Trophoblast cell (in vitro differentiated cells and primary cell): ENCODE measurements at regions not wholly inside any gene's neighbourhood (a gene's known extent, or its start where the extent isn't known, plus 50 kb on each side); places are given as distances from the start of the nearest gene placed in this dataset.
A peak's percentile ranks its signal among the peaks of the same experiment; 100 is the strongest.

Experiments
- DNase-seq, 2 donors: peaks; one replicate each; pipeline ENCODE4 v3.0.0-alpha.2; 2016
- H2AFZ ChIP-seq: 2 replicates; pipeline ENCODE4 v1.6.1; 2013; ENCODE audit warnings: low read length, moderate library complexity, mild to moderate bottlenecking; ENCODE audit not compliant: insufficient read depth, poor library complexity
- H2AK5ac ChIP-seq: 2 replicates; pipeline ENCODE4 v1.6.1; 2013; ENCODE audit warnings: mild to moderate bottlenecking, low read length
- H2BK120ac ChIP-seq: 2 replicates; pipeline ENCODE4 v1.6.1; 2013; ENCODE audit warnings: low read length, mild to moderate bottlenecking, moderate library complexity; ENCODE audit not compliant: insufficient read depth, poor library complexity
- H2BK12ac ChIP-seq: 2 replicates; pipeline ENCODE4 v1.6.1; 2013; ENCODE audit warnings: mild to moderate bottlenecking, low read length, moderate library complexity
- H2BK5ac ChIP-seq: 2 replicates; pipeline ENCODE4 v1.6.1; 2013; ENCODE audit warnings: low read length, low read depth, moderate library complexity, mild to moderate bottlenecking; ENCODE audit not compliant: poor library complexity
- H3K14ac ChIP-seq: 2 replicates; pipeline ENCODE4 v1.6.1; 2013; ENCODE audit warnings: mild to moderate bottlenecking, low read length
- H3K18ac ChIP-seq: 2 replicates; pipeline ENCODE4 v1.6.1; 2013; ENCODE audit warnings: mild to moderate bottlenecking, low read length
- H3K23ac ChIP-seq: 2 replicates; pipeline ENCODE4 v1.6.1; 2013; ENCODE audit warnings: low read length
- H3K27ac ChIP-seq: 2 replicates; pipeline ENCODE4 v1.5.1; 2013; ENCODE audit warnings: low read depth, mild to moderate bottlenecking, inconsistent platforms, low read length, moderate library complexity
- H3K27me3 ChIP-seq: 2 replicates; pipeline ENCODE4 v1.6.1; 2013; ENCODE audit warnings: inconsistent platforms, mild to moderate bottlenecking, low read length, moderate library complexity; ENCODE audit not compliant: insufficient read depth
- H3K36me3 ChIP-seq, 2 experiments: 1 replicate in 1 of 2; 2 replicates in 1 of 2; pipeline ENCODE4 v1.6.1; 2013; ENCODE audit warnings: low read length in 2 of 2, mild to moderate bottlenecking in 2 of 2, moderate library complexity in 1 of 2; ENCODE audit not compliant: insufficient read depth in 2 of 2, control insufficient read depth in 1 of 2
- H3K4ac ChIP-seq: 2 replicates; pipeline ENCODE4 v1.6.1; 2013; ENCODE audit warnings: low read depth, mild to moderate bottlenecking, low read length, moderate library complexity
- H3K4me1 ChIP-seq, 2 experiments: 1 replicate in 1 of 2; 2 replicates in 1 of 2; pipeline ENCODE4 v1.6.1; 2013; ENCODE audit warnings: low read length in 2 of 2, mild to moderate bottlenecking in 2 of 2, moderate library complexity in 1 of 2; ENCODE audit not compliant: insufficient read depth in 2 of 2, control insufficient read depth in 1 of 2
- H3K4me2 ChIP-seq: 2 replicates; pipeline ENCODE4 v1.6.1; 2013; ENCODE audit warnings: inconsistent platforms, mild to moderate bottlenecking, low read length, moderate library complexity
- H3K4me3 ChIP-seq: 2 replicates; pipeline ENCODE4 v1.5.1; 2013; ENCODE audit warnings: mild to moderate bottlenecking, low read depth, low read length, inconsistent platforms
- H3K79me1 ChIP-seq: one replicate; pipeline ENCODE4 v1.6.1; 2013; ENCODE audit warnings: low read length
- H3K79me2 ChIP-seq: 2 replicates; pipeline ENCODE4 v1.6.1; 2013; ENCODE audit warnings: low read length, mild to moderate bottlenecking; ENCODE audit not compliant: control insufficient read depth, insufficient read depth, poor library complexity
- H3K9ac ChIP-seq: 2 replicates; pipeline ENCODE4 v1.6.1; 2013; ENCODE audit warnings: mild to moderate bottlenecking, low read length
- H3K9me3 ChIP-seq: 2 replicates; pipeline ENCODE4 v1.6.1; 2013; ENCODE audit warnings: low read depth, mild to moderate bottlenecking, control low read depth, inconsistent platforms, low read length; ENCODE audit not compliant: insufficient read depth
- H4K12ac ChIP-seq: 2 replicates; pipeline ENCODE4 v1.6.1; 2013; ENCODE audit warnings: low read depth, mild to moderate bottlenecking, low read length, moderate library complexity
- H4K8ac ChIP-seq: 2 replicates; pipeline ENCODE4 v1.6.1; 2013; ENCODE audit warnings: low read depth, mild to moderate bottlenecking, low read length, moderate library complexity
- H4K91ac ChIP-seq: one replicate; pipeline ENCODE4 v1.6.1; 2013; ENCODE audit warnings: low read depth, mild to moderate bottlenecking, low read length, moderate library complexity
- WGBS: extraction: QIAGEN DNeasy Blood & Tissue Kit; methylation state at CpG from one replicate; pipeline ENCODE4 v1.1.7; 2013; ENCODE audit warnings: missing lambda C conversion rate; ENCODE audit not compliant: insufficient read length, insufficient coverage; ENCODE audit errors: extremely low coverage; 5-methylcytosine and 5-hydroxymethylcytosine counted together

- Histone ChIP-seq H2BK12ac (no peak overlapping the region), H4K12ac (no peak overlapping the region), H3K9ac (no peak overlapping the region), H3K36me3 (no peaks in the 10 kb centered on the region), H4K91ac (no peak overlapping the region), H3K27me3 (no peaks in the 10 kb centered on the region), H2AK5ac (no peak overlapping the region), H3K18ac (no peak overlapping the region), H3K4ac (no peak overlapping the region), H3K14ac (no peak overlapping the region), H3K23ac (no peak overlapping the region), H2BK5ac (no peak overlapping the region), H3K4me1 (no peaks in the 10 kb centered on the region), H4K8ac (no peak overlapping the region), H2AFZ (no peak overlapping the region), H3K9me3 (no peaks in the 10 kb centered on the region), H3K4me3 (no peak overlapping the region), H2BK120ac (no peak overlapping the region), H3K79me2 (no peaks in the 10 kb centered on the region), H3K79me1 (no peaks in the 10 kb centered on the region), H3K4me2 (no peak overlapping the region), H3K27ac (no peak overlapping the region)
- no CpG with 5 or more reads among the region's 2 CpGs for WGBS
- no peak for DNase-seq
Observed at GRCh38 chr11:15453211-15453765, 338.6 kb downstream of the INSC start.

GRCh38 chr11:15468466-15468865 is 353.7 kb downstream of the INSC start:
- Histone ChIP-seq H3K14ac (no peak overlapping the region), H3K18ac (no peak overlapping the region), H4K12ac (no peak overlapping the region), H3K4me2 (no peak overlapping the region), H2BK12ac (no peak overlapping the region), H3K9me3 (no peaks in the 10 kb centered on the region), H3K27ac (no peak overlapping the region), H3K79me1 (no peaks in the 10 kb centered on the region), H3K23ac (no peak overlapping the region), H3K79me2 (no peaks in the 10 kb centered on the region), H3K4me1 (peaks cover 0 to 2% of the 10 kb centered on the region in 2 experiments), H2AFZ (no peak overlapping the region), H3K27me3 (no peaks in the 10 kb centered on the region), H2AK5ac (no peak overlapping the region), H4K91ac (no peak overlapping the region), H3K9ac (no peak overlapping the region), H2BK5ac (no peak overlapping the region), H3K36me3 (no peaks in the 10 kb centered on the region), H3K4me3 (no peak overlapping the region), H2BK120ac (no peak overlapping the region), H4K8ac (no peak overlapping the region), H3K4ac (no peak overlapping the region)
- DNase-seq = no peak
- WGBS = no CpG with 5 or more reads among the region's 4 CpGs

GRCh38 chr11:15471048-15471894 is 356.5 kb downstream of the INSC start:
- no peak overlapping the region for H2AFZ ChIP-seq
- H3K79me1 ChIP-seq = no peaks in the 10 kb centered on the region
- H4K91ac ChIP-seq = no peak overlapping the region
- H2BK12ac ChIP-seq = no peak overlapping the region
- H3K23ac ChIP-seq = no peak overlapping the region
- no peak overlapping the region for H3K4me2 ChIP-seq
- no peak overlapping the region for H3K27ac ChIP-seq
- peaks cover 0 to 2% of the 10 kb centered on the region in 2 experiments for H3K4me1 ChIP-seq
- no peaks in the 10 kb centered on the region for H3K36me3 ChIP-seq
- no peak overlapping the region for H2BK120ac ChIP-seq
- no peaks in the 10 kb centered on the region for H3K27me3 ChIP-seq
- H3K4me3 ChIP-seq = no peak overlapping the region
- no peak overlapping the region for H4K8ac ChIP-seq
- H2BK5ac ChIP-seq = no peak overlapping the region
- WGBS = no CpG with 5 or more reads among the region's 7 CpGs
- H2AK5ac ChIP-seq = no peak overlapping the region
- no peak overlapping the region for H3K18ac ChIP-seq
- H3K14ac ChIP-seq = no peak overlapping the region
- no peak overlapping the region for H3K9ac ChIP-seq
- no peaks in the 10 kb centered on the region for H3K9me3 ChIP-seq
- H4K12ac ChIP-seq = no peak overlapping the region
- H3K4ac ChIP-seq = no peak overlapping the region
- no peak for DNase-seq
- no peaks in the 10 kb centered on the region for H3K79me2 ChIP-seq

GRCh38 chr11:15471895-15472799 is 357.4 kb downstream of the INSC start:
- Histone ChIP-seq H3K36me3 (no peaks in the 10 kb centered on the region), H3K14ac (no peak overlapping the region), H3K4ac (no peak overlapping the region), H3K4me1 (peaks cover 0 to 2% of the 10 kb centered on the region in 2 experiments), H3K79me1 (no peaks in the 10 kb centered on the region), H2AK5ac (no peak overlapping the region), H4K91ac (no peak overlapping the region), H2AFZ (no peak overlapping the region), H4K8ac (no peak overlapping the region), H2BK12ac (no peak overlapping the region), H3K27ac (no peak overlapping the region), H3K79me2 (no peaks in the 10 kb centered on the region), H3K9ac (no peak overlapping the region), H3K9me3 (no peaks in the 10 kb centered on the region), H2BK120ac (no peak overlapping the region), H2BK5ac (no peak overlapping the region), H3K4me3 (no peak overlapping the region), H4K12ac (no peak overlapping the region), H3K27me3 (no peaks in the 10 kb centered on the region), H3K18ac (no peak overlapping the region), H3K4me2 (no peak overlapping the region), H3K23ac (no peak overlapping the region)
- whole genome bisulfite sequencing = no CpG with 5 or more reads among the region's 9 CpGs
- peak; percentile 67 to 78 for DNase-seq
